NT2/D1 (cell line): ENCODE measurements at regions not wholly inside any gene's neighbourhood (a gene's known extent, or its start where the extent isn't known, plus 50 kb on each side); places are given as distances from the start of the nearest gene placed in this dataset.

Source experiments
- YY1 ChIP-seq: IDR thresholded peaks from 2 replicates; pipeline ENCODE4 v1.6.1; 2011; ENCODE audit not compliant: insufficient read length, insufficient read depth
- ZNF274 ChIP-seq: IDR thresholded peaks from 2 replicates; pipeline ENCODE4 v1.6.1; 2011; ENCODE audit warnings: mild to moderate bottlenecking, low read depth, low read length

DNA sequence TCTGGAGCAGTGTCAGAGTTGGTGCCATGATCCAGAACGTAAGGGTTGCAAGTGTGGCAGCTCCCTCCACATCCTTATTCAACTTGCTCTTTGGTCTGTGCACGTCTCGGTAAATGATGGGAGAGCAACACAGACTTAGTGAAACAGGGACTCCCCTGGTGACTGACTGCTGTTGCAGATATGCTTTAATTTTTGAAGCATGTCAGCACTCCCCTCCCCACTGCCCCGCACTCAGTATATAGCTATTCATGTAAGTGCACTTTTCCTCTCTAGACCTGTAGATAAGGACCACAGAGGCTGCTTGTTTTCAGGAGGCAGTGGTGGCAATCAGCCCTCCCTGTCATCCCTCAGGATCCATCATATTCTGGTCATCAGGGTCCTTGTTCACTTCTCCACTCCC lies 470.9 kb downstream of the IRS2 start:
- TF ChIP-seq ZNF274 (no peak), YY1 (no peak)
